ENCODE measurements at regions not wholly inside any gene's neighbourhood (a gene's known extent, or its start where the extent isn't known, plus 50 kb on each side); places are given as distances from the start of the nearest gene placed in this dataset.

DNA sequence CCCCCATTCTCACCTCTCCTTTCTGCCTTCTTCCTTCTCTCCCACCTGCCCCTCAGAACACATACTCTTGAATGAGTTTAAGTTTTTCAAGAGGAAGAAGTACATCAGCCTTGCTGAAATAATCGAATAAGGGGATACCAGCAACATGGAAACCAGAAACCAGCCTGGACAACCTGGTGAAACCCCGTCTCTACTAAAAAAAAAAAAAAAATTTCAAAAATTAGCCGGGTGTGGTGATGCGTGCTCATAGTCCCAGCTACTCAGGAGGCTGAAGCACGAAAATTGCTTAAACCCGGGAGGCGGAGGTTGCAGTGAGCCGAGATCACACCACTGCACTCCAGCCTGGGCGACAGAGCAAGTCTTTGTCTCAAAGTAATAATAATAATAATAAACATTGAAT, 75.0 kb upstream of the SLC1A4 start:
- TF ChIP-seq, protein P1, sequence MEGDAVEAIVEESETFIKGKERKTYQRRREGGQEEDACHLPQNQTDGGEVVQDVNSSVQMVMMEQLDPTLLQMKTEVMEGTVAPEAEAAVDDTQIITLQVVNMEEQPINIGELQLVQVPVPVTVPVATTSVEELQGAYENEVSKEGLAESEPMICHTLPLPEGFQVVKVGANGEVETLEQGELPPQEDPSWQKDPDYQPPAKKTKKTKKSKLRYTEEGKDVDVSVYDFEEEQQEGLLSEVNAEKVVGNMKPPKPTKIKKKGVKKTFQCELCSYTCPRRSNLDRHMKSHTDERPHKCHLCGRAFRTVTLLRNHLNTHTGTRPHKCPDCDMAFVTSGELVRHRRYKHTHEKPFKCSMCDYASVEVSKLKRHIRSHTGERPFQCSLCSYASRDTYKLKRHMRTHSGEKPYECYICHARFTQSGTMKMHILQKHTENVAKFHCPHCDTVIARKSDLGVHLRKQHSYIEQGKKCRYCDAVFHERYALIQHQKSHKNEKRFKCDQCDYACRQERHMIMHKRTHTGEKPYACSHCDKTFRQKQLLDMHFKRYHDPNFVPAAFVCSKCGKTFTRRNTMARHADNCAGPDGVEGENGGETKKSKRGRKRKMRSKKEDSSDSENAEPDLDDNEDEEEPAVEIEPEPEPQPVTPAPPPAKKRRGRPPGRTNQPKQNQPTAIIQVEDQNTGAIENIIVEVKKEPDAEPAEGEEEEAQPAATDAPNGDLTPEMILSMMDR (IDR thresholded peaks at IDR 0.05; ENCODE audit: low read length), result no peak
- no peak for TF ChIP-seq EZH2 (IDR thresholded peaks at IDR 0.05; ENCODE audit: borderline replicate concordance, low read length)

Measured in OCI-LY1 (cell line).